Thyroid gland (tissue), 4 donors: ENCODE measurements at regions not wholly inside any gene's neighbourhood (a gene's known extent, or its start where the extent isn't known, plus 50 kb on each side); places are given as distances from the start of the nearest gene placed in this dataset.

Source experiments
- POLR2A ChIP-seq, 2 donors: fragments of 450-650 bp; IDR thresholded peaks; one replicate each; pipeline ENCODE4 v1.6.1; 2017; ENCODE audit warnings: antibody characterized with exemption in 2 of 2, mild to moderate bottlenecking in 2 of 2, moderate library complexity in 1 of 2
- TF ChIP-seq, protein P1 (sequence below), 6 experiments: fragments of 200-600 bp in 3 of 6; fragments of 450-650 bp in 3 of 6; sonication (generic) in 3 of 6; IDR thresholded peaks; one replicate each; pipeline ENCODE4 v1.5.1; 2016 to 2019; ENCODE audit warnings: antibody characterized with exemption in 6 of 6, mild to moderate bottlenecking in 2 of 6, inconsistent platforms in 1 of 6, moderate library complexity in 1 of 6

DNA sequence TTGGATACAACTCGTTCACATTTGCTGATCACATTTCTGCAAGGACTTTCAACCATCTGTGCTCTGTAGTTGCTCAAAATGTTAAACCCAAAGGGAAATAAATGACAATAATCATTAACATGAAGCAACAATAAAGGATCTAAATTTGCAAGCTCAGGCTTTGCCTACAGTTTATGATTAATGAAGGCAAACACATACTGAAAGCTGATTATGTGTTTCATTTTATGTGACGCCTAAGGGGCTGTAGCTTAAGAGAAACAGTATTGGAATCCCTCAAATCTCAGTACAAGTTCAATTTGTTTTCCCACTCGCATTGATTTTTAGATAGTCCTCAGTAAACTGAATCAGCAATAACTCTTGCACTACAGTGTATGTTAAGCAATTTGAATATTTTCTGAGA lies 160.3 kb upstream of the FSIP2 start:
- TF ChIP-seq, protein P1, sequence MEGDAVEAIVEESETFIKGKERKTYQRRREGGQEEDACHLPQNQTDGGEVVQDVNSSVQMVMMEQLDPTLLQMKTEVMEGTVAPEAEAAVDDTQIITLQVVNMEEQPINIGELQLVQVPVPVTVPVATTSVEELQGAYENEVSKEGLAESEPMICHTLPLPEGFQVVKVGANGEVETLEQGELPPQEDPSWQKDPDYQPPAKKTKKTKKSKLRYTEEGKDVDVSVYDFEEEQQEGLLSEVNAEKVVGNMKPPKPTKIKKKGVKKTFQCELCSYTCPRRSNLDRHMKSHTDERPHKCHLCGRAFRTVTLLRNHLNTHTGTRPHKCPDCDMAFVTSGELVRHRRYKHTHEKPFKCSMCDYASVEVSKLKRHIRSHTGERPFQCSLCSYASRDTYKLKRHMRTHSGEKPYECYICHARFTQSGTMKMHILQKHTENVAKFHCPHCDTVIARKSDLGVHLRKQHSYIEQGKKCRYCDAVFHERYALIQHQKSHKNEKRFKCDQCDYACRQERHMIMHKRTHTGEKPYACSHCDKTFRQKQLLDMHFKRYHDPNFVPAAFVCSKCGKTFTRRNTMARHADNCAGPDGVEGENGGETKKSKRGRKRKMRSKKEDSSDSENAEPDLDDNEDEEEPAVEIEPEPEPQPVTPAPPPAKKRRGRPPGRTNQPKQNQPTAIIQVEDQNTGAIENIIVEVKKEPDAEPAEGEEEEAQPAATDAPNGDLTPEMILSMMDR (IDR thresholded peaks at IDR 0.05), result no peak
- TF ChIP-seq POLR2A (IDR thresholded peaks at IDR 0.05), result no peak
